ENCODE measurements at regions not wholly inside any gene's neighbourhood (a gene's known extent, or its start where the extent isn't known, plus 50 kb on each side); places are given as distances from the start of the nearest gene placed in this dataset.

DNA sequence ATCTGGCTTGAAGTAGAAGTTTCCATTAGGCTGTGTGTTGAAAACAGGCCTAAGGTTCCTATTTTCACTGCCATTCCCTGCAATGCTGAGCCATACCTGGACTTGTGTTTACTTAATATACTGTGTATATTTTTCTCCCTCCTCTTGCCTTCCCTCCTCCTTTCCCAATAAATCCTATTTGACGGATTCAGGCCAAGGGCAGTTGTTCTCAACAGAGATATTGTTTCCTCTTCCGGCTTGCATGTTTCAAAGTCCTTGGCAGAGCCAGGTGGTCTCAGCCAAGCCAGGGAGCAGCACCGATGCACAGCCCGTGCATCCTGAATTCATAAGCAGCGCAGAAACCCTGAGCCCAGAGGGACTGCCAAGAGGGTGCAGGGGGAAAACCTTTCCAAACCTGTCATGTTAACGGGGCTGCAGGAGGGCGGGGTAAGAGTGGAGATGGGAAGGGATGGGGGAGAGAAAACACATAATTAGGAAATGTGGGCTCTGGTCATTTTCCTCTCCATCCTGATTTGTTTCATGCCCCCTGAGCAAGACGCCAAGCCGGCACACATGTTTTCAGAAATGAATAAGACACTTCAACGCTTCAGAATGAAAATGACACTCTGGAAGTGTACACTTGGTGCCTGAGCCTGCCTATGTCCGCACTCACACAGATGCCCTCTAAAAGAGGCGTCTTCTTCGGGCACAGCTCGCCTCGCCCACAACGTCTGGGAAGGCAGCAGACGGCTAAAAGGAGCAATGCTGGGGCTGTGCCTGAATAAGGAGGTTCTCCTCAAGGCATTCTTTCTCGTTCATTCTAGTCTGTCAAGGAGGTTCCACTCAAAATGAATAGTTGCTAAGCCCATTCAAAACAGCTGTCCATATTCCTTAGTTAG, 149.3 kb upstream of the UBL3 start (continued):
- TF ChIP-seq, protein P1, sequence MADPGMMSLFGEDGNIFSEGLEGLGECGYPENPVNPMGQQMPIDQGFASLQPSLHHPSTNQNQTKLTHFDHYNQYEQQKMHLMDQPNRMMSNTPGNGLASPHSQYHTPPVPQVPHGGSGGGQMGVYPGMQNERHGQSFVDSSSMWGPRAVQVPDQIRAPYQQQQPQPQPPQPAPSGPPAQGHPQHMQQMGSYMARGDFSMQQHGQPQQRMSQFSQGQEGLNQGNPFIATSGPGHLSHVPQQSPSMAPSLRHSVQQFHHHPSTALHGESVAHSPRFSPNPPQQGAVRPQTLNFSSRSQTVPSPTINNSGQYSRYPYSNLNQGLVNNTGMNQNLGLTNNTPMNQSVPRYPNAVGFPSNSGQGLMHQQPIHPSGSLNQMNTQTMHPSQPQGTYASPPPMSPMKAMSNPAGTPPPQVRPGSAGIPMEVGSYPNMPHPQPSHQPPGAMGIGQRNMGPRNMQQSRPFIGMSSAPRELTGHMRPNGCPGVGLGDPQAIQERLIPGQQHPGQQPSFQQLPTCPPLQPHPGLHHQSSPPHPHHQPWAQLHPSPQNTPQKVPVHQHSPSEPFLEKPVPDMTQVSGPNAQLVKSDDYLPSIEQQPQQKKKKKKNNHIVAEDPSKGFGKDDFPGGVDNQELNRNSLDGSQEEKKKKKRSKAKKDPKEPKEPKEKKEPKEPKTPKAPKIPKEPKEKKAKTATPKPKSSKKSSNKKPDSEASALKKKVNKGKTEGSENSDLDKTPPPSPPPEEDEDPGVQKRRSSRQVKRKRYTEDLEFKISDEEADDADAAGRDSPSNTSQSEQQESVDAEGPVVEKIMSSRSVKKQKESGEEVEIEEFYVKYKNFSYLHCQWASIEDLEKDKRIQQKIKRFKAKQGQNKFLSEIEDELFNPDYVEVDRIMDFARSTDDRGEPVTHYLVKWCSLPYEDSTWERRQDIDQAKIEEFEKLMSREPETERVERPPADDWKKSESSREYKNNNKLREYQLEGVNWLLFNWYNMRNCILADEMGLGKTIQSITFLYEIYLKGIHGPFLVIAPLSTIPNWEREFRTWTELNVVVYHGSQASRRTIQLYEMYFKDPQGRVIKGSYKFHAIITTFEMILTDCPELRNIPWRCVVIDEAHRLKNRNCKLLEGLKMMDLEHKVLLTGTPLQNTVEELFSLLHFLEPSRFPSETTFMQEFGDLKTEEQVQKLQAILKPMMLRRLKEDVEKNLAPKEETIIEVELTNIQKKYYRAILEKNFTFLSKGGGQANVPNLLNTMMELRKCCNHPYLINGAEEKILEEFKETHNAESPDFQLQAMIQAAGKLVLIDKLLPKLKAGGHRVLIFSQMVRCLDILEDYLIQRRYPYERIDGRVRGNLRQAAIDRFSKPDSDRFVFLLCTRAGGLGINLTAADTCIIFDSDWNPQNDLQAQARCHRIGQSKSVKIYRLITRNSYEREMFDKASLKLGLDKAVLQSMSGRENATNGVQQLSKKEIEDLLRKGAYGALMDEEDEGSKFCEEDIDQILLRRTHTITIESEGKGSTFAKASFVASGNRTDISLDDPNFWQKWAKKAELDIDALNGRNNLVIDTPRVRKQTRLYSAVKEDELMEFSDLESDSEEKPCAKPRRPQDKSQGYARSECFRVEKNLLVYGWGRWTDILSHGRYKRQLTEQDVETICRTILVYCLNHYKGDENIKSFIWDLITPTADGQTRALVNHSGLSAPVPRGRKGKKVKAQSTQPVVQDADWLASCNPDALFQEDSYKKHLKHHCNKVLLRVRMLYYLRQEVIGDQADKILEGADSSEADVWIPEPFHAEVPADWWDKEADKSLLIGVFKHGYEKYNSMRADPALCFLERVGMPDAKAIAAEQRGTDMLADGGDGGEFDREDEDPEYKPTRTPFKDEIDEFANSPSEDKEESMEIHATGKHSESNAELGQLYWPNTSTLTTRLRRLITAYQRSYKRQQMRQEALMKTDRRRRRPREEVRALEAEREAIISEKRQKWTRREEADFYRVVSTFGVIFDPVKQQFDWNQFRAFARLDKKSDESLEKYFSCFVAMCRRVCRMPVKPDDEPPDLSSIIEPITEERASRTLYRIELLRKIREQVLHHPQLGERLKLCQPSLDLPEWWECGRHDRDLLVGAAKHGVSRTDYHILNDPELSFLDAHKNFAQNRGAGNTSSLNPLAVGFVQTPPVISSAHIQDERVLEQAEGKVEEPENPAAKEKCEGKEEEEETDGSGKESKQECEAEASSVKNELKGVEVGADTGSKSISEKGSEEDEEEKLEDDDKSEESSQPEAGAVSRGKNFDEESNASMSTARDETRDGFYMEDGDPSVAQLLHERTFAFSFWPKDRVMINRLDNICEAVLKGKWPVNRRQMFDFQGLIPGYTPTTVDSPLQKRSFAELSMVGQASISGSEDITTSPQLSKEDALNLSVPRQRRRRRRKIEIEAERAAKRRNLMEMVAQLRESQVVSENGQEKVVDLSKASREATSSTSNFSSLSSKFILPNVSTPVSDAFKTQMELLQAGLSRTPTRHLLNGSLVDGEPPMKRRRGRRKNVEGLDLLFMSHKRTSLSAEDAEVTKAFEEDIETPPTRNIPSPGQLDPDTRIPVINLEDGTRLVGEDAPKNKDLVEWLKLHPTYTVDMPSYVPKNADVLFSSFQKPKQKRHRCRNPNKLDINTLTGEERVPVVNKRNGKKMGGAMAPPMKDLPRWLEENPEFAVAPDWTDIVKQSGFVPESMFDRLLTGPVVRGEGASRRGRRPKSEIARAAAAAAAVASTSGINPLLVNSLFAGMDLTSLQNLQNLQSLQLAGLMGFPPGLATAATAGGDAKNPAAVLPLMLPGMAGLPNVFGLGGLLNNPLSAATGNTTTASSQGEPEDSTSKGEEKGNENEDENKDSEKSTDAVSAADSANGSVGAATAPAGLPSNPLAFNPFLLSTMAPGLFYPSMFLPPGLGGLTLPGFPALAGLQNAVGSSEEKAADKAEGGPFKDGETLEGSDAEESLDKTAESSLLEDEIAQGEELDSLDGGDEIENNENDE (IDR thresholded peaks at IDR 0.05; ENCODE audit: insufficient replicate concordance, low read length): no peak
- no peak for TF ChIP-seq TBP (IDR thresholded peaks at IDR 0.05; ENCODE audit: low read depth, low read length)
- TF ChIP-seq SRF (IDR thresholded peaks at IDR 0.05; ENCODE audit: low read depth, low read length): no peak
- no peak for TF ChIP-seq ZNF274 (IDR thresholded peaks at IDR 0.05; ENCODE audit: borderline replicate concordance, extremely low read depth, low read length)
- TF ChIP-seq CHD2 (IDR thresholded peaks at IDR 0.05; ENCODE audit: low read length): no peak
- TF ChIP-seq CREB1 (IDR thresholded peaks at IDR 0.05): no peak
- TF ChIP-seq, protein P2, sequence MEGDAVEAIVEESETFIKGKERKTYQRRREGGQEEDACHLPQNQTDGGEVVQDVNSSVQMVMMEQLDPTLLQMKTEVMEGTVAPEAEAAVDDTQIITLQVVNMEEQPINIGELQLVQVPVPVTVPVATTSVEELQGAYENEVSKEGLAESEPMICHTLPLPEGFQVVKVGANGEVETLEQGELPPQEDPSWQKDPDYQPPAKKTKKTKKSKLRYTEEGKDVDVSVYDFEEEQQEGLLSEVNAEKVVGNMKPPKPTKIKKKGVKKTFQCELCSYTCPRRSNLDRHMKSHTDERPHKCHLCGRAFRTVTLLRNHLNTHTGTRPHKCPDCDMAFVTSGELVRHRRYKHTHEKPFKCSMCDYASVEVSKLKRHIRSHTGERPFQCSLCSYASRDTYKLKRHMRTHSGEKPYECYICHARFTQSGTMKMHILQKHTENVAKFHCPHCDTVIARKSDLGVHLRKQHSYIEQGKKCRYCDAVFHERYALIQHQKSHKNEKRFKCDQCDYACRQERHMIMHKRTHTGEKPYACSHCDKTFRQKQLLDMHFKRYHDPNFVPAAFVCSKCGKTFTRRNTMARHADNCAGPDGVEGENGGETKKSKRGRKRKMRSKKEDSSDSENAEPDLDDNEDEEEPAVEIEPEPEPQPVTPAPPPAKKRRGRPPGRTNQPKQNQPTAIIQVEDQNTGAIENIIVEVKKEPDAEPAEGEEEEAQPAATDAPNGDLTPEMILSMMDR (IDR thresholded peaks at IDR 0.05; ENCODE audit: control extremely low read depth in 1 of 3, insufficient read depth in 1 of 3, low read depth in 1 of 3, low read length in 3 of 3): no peak
- TF ChIP-seq SIRT6 (IDR thresholded peaks at IDR 0.05; ENCODE audit: low read length): no peak
